HL-60 (cell line): ENCODE measurements at regions not wholly inside any gene's neighbourhood (a gene's known extent, or its start where the extent isn't known, plus 50 kb on each side); places are given as distances from the start of the nearest gene placed in this dataset.
A peak's percentile ranks its signal among the peaks of the same experiment; 100 is the strongest.

Experiments used
- DNase-seq, 2 experiments: peaks; one replicate each; pipeline ENCODE4 v3.0.0-alpha.2; 2010 to 2020; ENCODE audit warnings: low read depth in 1 of 2, low spot score in 1 of 2
- H3K27ac ChIP-seq: fragments of 250-450 bp; sonication (Bioruptor Pico); replicated peaks from 2 replicates; pipeline ENCODE4 v1.5.1; 2020; ENCODE audit warnings: mild to moderate bottlenecking, moderate library complexity
- H3K27me3 ChIP-seq: fragments of 250-450 bp; sonication (Bioruptor Pico); 2 replicates; pipeline ENCODE4 v1.5.1; 2021; ENCODE audit warnings: mild to moderate bottlenecking, moderate library complexity; ENCODE audit not compliant: insufficient read depth, poor library complexity, severe bottlenecking
- H3K4me3 ChIP-seq: replicated peaks from 2 replicates; pipeline ENCODE4 v1.5.1; 2011; ENCODE audit warnings: mild to moderate bottlenecking, control low read depth, low read length; ENCODE audit not compliant: insufficient read depth
- CTCF ChIP-seq: IDR thresholded peaks from one replicate; pipeline ENCODE4 v1.5.1; 2011; ENCODE audit warnings: low read length, control low read depth, inconsistent platforms; ENCODE audit not compliant: insufficient read depth
- GABPA ChIP-seq: IDR thresholded peaks from 2 replicates; pipeline ENCODE4 v1.6.1; 2012; ENCODE audit warnings: low read depth
- POLR2AphosphoS5 ChIP-seq: IDR thresholded peaks from 2 replicates; pipeline ENCODE4 v1.6.1; 2012; ENCODE audit warnings: low read depth
- SPI1 ChIP-seq: IDR thresholded peaks from 2 replicates; pipeline ENCODE4 v1.6.1; 2012; ENCODE audit warnings: low read depth, mild to moderate bottlenecking, borderline replicate concordance
- TF ChIP-seq, protein P1 (sequence below): IDR thresholded peaks from 2 replicates; pipeline ENCODE4 v1.6.1; 2012; ENCODE audit warnings: low read depth; ENCODE audit not compliant: insufficient replicate concordance

GRCh38 chr2:156892467-156893281 lies 364.8 kb upstream of the GALNT5 start:
- TF ChIP-seq, protein P1, sequence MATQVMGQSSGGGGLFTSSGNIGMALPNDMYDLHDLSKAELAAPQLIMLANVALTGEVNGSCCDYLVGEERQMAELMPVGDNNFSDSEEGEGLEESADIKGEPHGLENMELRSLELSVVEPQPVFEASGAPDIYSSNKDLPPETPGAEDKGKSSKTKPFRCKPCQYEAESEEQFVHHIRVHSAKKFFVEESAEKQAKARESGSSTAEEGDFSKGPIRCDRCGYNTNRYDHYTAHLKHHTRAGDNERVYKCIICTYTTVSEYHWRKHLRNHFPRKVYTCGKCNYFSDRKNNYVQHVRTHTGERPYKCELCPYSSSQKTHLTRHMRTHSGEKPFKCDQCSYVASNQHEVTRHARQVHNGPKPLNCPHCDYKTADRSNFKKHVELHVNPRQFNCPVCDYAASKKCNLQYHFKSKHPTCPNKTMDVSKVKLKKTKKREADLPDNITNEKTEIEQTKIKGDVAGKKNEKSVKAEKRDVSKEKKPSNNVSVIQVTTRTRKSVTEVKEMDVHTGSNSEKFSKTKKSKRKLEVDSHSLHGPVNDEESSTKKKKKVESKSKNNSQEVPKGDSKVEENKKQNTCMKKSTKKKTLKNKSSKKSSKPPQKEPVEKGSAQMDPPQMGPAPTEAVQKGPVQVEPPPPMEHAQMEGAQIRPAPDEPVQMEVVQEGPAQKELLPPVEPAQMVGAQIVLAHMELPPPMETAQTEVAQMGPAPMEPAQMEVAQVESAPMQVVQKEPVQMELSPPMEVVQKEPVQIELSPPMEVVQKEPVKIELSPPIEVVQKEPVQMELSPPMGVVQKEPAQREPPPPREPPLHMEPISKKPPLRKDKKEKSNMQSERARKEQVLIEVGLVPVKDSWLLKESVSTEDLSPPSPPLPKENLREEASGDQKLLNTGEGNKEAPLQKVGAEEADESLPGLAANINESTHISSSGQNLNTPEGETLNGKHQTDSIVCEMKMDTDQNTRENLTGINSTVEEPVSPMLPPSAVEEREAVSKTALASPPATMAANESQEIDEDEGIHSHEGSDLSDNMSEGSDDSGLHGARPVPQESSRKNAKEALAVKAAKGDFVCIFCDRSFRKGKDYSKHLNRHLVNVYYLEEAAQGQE = no peak
- TF ChIP-seq CTCF (peak; percentile 16), GABPA (no peak), SPI1 (no peak)
- H3K27me3 ChIP-seq = peaks cover 23% of the 10 kb centered on the region
- H3K4me3 ChIP-seq = no peak overlapping the region
- DNase-seq = peak in 1 of 2 experiments; percentile 9
- H3K27ac ChIP-seq = no peak overlapping the region

GRCh38 chr2:156896294-156896693 lies 361.2 kb upstream of the GALNT5 start:
- Histone ChIP-seq H3K27me3 (peaks cover 18% of the 10 kb centered on the region), H3K27ac (no peak overlapping the region), H3K4me3 (no peak overlapping the region)
- TF ChIP-seq GABPA (no peak), CTCF (no peak), SPI1 (no peak), POLR2AphosphoS5 (no peak)
- TF ChIP-seq, protein P1 = no peak
- DNase-seq = no peak

- no peak for DNase-seq
Measured at GRCh38 chr2:156897548-156897947, 360.0 kb upstream of the GALNT5 start.

More at GRCh38 chr2:156897548-156897947, 360.0 kb upstream of the GALNT5 start:
- H3K27me3 ChIP-seq = peaks cover 12% of the 10 kb centered on the region
- H3K27ac ChIP-seq = no peak overlapping the region
- no peak for TF ChIP-seq SPI1
- no peak for TF ChIP-seq POLR2AphosphoS5
- no peak for TF ChIP-seq GABPA
- TF ChIP-seq, protein P1 = no peak
- no peak for TF ChIP-seq CTCF
- H3K4me3 ChIP-seq = no peak overlapping the region
